GM21723 (cell line): ENCODE measurements at regions not wholly inside any gene's neighbourhood (a gene's known extent, or its start where the extent isn't known, plus 50 kb on each side); places are given as distances from the start of the nearest gene placed in this dataset.

Experiments
- ATAC-seq: cut with Tn5 transposase; IDR thresholded peaks from one replicate; pipeline ENCODE4 v1.9.1; 2021; ENCODE audit warnings: mild to moderate bottlenecking, moderate library complexity; ENCODE audit not compliant: unreplicated experiment

DNA sequence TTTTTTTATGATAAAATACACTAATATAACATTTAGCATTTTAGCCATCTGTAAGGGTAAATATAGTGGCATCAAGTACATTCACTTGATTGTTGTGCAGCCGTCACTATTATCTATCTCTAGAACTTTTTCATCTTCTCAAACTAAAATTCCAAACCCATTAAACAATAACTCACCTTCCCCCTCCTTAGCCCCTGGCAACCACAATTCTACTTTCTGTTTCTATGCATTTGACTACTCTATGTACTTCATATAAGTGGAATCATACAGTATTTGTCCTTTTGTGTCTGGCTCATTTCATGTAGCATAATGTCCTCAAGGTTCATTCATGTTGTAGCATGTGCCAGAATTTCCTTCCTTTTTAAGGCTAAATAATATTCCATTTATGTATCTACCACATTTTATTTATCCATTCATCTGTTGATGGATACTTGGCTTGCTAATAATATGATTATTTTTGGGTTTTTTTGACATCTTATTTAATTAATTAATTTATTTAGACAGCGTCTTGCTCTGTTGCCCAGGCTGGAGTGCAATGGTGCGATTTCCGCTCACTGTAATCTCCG lies 69.6 kb upstream of the MACF1 start:
- no peak for ATAC-seq

DNA sequence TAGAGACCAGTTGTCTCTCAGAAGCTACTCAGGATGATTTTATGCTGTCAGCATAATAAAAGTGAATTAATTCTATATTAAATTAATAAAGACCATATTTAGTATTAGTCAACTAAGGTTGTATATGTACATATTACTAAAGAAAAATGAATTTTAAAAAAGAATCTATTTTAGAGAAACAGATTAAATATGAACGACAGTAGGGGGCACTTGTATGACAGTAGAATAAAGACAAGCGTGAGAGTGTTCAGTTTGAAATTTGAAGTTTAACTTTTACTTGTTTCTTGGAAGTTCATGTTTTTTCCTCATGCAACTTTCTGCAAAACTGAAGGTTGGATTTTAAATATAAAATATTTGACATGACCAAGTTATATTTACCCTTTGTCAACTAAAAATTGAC lies 67.9 kb upstream of the MACF1 start:
- ATAC-seq = no peak

DNA sequence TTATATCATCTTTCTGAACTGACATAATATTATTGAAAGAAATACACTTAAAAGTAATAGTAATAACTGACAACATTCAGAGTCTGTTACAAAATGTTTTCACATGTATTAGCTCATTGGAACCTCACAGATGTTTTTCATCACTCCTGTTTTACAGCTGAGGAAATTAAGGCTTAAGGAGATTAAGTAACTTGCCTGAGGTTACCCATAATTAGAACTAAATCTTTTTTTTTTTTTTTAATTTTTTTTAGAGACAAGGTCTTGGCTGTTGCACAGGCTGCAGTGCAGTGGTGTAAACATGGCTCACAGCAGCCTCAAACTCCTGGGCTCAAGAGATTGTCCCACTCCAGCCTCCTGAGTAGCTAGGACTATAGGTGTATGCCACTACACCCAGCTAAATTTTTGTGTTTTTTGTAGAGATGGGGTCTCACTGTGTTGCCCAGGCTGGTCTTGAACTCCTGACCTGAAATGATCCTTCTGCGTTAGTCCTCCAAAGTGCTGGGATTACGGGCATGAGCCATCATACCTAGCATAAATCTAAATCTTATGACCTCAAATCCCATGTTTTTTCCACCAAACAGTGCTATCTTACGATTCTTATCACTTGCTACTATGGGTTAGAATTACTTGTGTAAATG lies 64.7 kb upstream of the MACF1 start:
- ATAC-seq = no peak

DNA sequence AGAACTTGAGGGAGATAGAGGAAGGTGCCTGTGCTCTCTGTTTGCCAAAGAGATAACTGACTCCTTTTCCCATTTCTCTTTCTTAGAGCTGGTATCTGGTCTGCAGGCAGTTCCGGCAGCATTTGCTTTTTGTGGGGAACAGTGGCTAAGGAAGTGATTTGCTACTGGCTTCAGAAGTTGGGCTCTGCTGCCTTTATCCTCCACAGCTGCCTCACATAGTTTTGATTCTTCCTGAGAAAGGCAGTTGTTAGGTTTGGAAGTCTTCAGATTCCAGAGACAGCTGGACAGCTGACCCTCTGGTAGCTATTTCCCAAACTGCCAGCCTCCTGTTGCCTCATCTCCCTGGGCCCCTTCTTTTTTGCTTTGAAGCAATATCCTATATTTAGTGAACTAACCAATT lies 62.6 kb upstream of the MACF1 start:
- ATAC-seq = no peak

DNA sequence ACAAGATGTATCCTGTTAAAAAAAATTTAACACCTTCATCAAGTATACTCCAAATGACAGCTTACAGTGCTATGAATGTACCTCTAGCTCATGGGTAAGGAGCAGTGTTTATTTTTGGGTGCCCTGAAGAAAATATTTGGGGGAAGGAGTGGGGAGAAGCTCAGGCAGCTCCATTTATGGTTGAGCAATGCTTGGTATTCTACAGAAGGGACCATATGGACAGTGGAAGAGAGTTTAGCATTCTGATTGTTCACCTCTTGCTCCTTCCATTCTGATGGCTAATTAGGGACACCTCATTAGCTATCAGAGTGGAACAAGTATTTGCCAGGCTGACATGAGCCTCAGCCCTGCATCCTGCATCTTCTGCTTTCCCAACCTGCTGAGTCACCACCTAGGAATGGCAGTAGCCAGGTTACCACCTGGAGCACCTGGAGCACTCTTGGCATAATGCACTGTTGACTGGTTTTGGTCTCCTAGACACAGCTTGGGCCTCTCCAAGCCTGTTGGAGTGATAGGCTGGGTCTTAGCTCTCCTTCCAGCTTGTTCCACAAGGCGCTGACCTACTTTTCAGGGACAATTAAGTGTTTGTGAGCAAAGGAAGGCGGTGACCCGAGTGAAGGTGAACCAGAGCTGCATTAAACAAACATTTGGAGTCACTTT lies 62.0 kb upstream of the MACF1 start:
- ATAC-seq = no peak

GRCh38 chr1:39144924-39145323 lies 59.6 kb upstream of the MACF1 start:
- no peak for ATAC-seq

- ATAC-seq = no peak
These were observed 59.0 kb upstream of the MACF1 start for GRCh38 chr1:39145331-39145965.

DNA sequence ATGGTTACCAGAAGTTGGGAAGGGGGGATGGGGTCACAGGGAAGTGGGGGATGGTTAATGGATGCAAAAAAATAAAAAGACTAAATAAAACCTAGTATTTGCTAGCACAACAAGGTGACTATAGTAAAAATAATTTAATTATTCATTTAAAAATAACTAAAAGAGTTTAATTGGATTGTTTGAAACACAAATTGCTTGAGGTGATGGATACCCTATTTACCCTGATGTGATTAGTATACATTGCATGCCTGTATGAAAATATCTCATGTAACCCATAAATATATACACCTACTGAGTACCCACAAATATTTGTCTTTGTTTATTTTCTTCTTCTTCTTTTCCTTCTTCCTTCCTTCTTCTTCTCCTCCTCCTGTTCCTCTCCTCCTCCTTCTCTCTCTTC lies 57.8 kb upstream of the MACF1 start:
- no peak for ATAC-seq

DNA sequence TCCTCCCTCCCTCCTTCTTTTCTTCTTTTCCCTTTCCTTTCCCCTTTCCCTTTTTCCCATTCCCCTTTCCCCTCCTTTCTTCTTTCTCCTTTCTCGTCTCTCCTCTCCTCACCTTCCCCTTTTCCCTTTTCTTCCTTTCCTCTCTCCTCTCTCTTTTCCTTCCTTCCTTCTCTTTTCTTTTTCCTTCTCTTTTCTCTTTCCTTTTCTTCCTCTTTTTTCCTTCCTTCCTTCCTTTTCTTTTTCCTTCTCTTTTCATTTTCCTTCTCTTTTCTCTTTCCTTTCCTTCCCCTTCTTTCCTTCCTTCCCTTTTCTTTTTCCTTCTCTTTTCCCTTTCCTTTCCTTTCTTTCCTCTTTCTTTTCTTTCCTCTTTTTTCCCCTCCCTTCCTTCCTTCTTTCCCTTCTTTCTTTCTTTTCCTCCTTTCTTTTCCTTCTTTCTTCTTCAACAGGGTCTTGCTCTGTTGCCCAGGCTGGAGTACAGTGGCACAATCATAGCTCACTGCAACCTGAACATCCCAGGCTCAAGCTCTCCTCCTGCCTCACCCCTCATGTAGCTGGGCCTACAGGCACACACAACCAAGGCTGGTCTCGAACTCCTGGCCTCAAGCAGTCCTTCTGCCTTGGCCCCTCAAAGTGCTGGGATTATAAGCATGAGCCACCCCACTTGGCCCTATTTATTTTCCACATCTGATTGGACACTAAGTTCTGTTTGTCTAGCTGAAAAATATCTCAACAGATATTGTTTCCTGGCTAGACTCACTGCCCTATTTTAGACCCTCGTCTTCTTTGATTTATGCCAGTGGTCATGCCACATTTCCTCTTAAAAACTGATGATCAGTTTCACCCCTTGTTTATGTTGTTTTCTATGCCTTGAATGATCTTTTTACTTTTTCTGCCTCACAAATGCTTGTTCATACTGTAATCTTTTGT lies 57.1 kb upstream of the MACF1 start:
- ATAC-seq = no peak

DNA sequence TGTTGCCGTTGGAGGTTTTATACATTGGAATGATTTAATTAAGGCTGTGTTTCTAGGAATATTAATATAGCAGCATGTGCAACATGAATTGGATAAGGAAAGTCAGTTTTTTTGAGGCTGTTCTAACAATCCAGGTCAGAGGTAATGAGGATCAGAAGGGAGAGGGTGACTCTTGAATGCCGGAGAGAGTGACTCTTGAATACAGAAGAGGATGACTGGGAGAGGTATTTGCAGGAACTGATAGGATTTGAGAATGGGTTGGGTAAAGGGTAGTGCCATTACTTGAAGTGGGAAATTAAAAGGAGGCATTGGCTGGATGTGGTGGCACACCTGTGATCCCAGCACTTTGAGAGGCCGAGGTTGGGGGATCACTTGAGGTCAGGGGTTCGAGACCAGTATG lies 55.6 kb upstream of the MACF1 start:
- ATAC-seq = no peak

GRCh38 chr1:39149509-39149908 lies 55.0 kb upstream of the MACF1 start:
- no peak for ATAC-seq

DNA sequence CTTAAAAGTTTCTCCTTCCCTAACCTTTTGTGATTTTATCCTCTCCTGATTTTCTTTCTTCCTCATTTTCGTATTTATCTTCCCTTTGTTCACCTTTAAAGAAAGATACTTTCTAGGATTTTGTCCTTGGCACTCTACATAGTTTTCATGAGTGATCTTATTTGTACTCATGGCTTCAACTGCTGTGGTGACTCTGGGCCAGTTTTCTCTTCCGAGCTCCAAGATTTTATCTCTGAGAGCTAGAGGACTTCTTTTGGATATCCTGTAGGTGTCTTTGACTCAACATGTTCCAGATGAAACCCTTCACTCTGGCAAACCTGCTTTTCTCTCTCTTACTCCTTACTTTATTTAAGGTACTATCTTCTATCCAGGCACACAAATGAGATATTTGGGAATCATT lies 53.7 kb upstream of the MACF1 start:
- no peak for ATAC-seq

GRCh38 chr1:39151267-39151666 lies 53.2 kb upstream of the MACF1 start:
- no peak for ATAC-seq

GRCh38 chr1:39152923-39153322 lies 51.6 kb upstream of the MACF1 start:
- ATAC-seq = no peak

DNA sequence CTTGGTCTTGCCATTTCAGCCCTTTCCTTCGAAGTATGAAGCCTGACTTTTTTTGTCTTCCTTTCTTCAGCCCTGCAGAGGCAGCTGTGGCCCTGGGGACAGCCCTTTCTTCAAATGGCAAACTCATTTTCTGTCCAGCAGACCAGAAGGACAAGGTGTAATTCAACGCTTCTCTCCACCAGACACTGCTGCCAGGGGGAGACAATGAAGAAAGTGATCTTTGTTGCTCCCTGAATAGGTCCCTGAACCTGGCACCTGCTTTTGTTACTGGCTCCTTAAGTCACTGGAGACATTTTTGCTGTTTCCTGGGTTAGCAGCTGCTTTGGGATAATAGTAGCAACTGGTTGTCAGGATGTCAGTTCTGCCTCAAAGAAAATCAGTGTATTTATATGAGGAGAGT lies 50.8 kb upstream of the MACF1 start:
- ATAC-seq = no peak

DNA sequence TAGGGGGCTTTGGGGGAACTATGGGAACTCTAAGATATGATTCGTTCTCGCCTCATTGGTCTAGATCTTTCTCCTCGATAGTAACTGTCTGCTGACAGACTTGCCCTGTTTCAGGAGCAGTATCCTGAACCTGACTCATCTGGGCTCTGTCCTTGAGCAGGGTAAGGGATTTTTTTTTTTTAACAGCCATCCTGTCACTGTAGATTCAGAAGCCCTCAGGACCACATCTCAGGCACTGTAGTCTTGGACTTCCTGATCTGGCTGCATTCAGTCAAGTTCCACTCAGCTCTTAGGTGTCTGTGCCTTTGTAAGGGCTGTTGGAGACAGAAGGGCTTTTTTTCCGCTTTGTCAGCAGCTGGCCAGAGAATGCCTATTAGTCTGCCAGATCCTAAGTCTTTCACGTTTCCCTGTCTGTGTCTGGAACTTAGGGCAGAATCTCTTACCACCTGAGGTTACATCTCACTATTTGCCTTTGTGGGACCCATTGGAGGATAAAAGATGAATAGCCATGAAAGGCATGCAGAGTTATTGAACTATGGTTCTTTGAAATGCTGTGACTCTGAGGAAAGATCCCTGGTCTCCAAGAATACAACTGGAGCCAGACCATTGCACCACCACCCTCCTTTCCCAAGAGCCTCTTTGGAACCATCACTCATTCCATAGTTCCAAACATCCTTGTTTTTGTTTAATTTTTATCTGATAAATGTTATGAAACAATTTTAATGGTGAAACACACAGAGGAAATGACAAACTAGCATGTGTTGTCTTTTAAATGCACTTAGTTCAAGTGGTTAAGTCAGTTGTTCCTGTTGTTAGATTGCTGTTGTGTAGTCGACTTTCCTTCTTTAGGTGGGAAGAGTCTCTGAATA lies 49.7 kb upstream of the MACF1 start:
- ATAC-seq = no peak
